ENCODE measurements at regions not wholly inside any gene's neighbourhood (a gene's known extent, or its start where the extent isn't known, plus 50 kb on each side); places are given as distances from the start of the nearest gene placed in this dataset.

DNA sequence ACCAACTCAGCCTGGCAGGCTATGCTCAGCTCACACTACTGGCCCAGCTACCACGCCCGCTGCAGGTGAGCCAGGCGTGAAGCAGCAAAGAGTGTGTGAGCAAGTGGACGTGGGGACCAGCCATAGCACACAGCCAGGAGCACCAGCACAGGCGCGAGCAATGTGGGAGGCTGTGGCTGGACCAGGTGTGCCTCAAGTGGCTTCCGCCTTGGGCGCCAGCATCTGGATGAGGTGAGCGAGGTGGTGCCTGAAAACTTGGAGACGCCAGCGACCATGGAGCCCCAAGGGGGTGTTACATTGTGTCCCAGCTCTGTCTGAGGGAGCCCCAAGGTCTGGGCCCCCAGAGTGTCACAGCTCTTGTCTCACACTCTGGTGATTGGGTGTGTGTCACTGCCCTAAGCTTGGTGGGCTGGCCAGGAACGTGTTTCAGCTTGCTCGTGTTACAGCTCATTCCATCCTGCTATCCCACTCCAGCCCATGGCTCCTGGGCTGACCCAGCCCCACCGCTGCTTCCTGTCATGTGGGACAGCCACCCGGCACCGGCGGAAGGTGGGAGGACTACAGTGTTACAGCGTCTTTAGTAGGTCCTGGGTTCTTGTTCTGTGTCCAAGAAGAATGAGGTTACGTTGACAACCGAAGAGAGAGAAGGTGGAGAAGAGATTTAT is 508.0 kb upstream of the MMS22L start:
- TF ChIP-seq CTCF (IDR thresholded peaks at IDR 0.05) = no peak
- TF ChIP-seq POLR2A (IDR thresholded peaks at IDR 0.05) = no peak
